Effector CD4-positive, alpha-beta T cell (primary cell): ENCODE measurements at regions not wholly inside any gene's neighbourhood (a gene's known extent, or its start where the extent isn't known, plus 50 kb on each side); places are given as distances from the start of the nearest gene placed in this dataset.

ENCODE experiments used
- DNase-seq: peaks from one replicate; pipeline ENCODE4 v3.0.0-alpha.2; 2020

DNA sequence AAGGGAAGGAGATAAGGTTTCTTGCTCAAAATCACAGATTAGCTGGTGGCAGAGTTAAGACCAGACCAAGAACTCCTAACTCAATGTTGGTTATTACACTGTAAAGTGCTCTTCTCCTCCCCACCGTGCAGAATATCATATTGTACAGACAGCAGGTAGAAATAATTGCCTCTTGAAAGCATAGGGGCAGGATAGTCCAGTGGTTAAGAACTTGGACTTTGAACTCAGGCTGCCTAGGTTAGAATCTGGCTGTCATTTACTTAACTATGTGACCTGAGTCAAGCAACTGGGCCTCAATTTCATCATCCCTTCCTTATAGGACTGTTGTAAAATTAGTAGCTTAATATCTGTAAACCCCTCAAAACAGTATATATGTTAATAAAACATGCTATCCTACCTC is 114.9 kb upstream of the HIVEP3 start:
- DNase-seq = no peak

DNA sequence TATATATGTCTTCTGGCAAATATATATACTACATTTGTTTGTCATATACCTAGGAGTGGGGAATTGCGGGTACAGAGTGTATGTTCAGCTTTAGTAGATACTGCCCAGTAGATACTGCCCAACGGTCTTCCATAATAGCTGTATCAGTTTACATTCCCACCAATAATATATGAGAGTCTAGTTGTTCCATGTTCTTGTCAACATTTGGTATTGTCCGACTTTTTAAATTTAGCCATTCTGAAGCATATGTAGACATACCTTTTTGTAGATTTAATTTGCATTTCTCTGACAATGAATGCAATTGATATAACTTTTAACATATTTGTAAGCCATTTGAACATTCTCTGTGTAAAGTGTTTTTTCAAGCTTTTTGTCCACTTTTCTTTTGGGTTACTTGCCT is 99.0 kb upstream of the HIVEP3 start:
- DNase-seq = no peak

DNA sequence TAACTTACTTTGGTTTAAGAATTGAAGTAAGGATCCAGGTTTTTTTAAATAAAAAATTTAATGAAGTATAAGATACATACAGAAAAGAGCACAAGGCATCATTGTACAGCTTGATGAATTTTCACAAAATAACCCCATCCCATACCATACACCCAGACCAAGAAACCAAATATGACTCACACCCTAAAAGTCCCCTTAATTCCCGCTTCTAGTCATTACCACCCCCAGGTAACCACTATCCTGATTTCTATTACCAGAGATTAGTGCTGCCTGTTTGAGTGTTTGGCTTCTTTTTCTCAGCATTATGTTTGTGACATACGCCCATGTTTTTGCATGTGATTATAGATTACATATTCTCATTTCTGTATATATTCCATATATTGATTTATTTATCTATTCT is 98.5 kb upstream of the HIVEP3 start:
- DNase-seq = no peak

DNA sequence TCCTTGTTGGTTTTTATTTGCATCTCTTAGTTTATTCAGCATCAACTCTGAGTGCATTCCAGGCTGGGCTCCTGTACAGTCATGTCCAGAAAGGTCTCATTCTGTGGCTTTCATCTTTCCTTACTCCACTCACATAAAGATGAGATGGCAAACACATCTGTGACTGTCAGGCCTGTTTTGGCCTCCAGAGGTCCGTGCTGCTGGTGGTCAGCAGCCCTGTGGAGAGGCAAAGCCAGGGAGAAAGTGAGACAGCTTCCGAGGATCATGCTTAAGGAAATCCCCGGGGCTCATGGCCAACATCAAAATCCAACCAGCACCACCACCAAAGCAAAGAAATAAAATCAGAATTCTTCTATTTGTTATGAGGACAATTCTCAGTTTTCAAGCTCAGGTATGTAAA is 96.1 kb upstream of the HIVEP3 start:
- no peak for DNase-seq

GRCh38 chr1:42013881-42014470 is 95.3 kb upstream of the HIVEP3 start:
- DNase-seq = no peak

DNA sequence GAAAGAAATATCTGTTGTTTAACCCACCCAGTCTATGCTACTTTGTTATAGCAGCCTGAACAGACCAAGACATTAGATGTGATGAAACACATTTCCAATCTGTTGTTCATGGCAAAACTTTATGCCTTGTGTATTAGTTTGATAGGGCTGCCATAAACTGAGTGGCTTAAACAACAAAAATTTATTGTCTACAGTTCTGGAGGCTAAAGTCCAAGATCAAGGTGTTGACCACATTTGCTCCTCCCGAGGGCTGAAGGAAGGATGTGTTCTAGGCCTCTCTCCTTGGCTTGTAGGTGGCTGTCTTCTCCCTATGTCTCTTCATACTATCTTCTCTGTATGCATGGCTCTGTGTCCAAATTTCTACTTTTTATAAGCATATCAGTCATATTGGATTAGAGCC is 94.1 kb upstream of the HIVEP3 start:
- DNase-seq = no peak

DNA sequence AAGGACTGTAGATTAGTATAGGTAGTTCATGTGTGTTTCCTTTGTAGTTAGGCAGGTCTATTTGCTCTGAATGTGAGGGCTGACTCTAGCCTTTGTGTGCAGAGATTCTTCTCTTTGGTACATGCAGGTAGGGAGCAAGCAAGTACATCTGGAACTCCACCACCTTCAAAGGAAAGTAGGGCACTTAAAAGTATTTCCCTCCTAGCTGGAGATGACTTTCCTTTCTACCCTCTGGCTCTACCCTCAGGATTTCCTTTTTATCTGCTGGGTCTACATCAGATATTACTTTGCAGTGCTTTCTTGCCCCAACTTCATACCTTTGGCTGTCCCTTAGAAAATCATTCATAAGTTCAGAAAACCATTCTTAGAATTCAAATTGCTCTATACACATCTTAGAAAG is 91.7 kb upstream of the HIVEP3 start:
- no peak for DNase-seq

GRCh38 chr1:42008264-42008663 is 89.5 kb upstream of the HIVEP3 start:
- no peak for DNase-seq

GRCh38 chr1:42006836-42007235 is 88.1 kb upstream of the HIVEP3 start:
- no peak for DNase-seq

DNA sequence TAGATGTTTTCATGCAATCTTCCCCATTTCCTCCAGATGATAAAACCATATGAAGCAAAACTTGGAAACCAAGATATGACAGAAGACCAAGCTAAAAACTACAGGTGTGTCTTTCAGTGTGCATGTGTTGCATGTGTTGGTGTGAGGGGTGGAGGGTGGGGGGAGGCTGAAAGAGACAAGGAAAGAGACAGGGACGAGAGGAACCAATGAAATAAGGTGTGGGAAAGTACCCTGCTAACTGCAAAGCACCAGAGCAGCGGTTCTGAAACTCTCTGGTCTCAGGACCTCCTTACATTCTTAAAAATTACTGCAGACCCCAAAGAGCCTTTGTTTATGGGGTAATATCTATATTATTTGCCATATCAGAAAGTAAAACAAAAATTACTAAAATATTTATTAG is 87.4 kb upstream of the HIVEP3 start:
- no peak for DNase-seq

DNA sequence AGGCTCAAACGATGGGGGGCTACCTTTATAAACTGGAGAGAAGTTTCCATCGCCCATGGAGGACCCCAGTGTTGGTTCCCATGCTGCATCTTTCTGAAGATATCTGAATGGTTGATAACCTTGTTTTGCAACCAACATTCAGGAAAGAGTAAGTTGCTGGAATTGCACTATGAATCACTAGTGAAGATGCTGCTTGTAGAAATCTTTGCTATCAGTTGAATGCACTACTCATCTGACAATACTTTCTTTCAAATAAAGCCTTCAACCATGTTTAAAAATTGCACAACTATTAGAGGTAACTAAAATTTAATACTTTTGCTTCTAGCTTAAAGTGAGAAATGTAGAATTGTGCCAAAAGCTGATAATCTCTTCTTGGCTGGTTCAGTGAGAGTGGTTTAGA is 86.8 kb upstream of the HIVEP3 start:
- DNase-seq = no peak

- DNase-seq = no peak
Observed at GRCh38 chr1:42004860-42005259, 86.1 kb upstream of the HIVEP3 start.

- DNase-seq = no peak
Observed at GRCh38 chr1:42004322-42004721, 85.6 kb upstream of the HIVEP3 start.

- DNase-seq = no peak
Observed at GRCh38 chr1:42003433-42003832, 84.7 kb upstream of the HIVEP3 start.

DNA sequence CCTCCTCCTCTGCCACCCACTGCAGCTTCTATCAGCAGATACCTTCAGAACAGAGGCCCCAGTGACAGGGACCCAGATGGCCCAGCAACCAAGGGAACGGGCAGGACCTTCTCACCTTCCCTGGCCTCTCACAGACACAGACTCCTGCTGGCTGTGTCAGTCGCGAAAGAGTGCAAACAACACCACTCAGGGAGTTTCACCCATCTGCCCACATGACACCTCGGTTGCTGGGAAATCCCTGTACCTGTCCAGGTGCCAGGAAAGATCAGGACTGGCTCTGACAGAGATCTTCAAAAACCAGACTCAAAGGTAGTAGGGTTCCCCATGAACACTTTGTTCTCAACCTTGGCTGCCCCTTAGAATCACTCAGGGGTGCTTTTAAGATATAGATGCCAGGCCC is 83.5 kb upstream of the HIVEP3 start:
- no peak for DNase-seq

DNA sequence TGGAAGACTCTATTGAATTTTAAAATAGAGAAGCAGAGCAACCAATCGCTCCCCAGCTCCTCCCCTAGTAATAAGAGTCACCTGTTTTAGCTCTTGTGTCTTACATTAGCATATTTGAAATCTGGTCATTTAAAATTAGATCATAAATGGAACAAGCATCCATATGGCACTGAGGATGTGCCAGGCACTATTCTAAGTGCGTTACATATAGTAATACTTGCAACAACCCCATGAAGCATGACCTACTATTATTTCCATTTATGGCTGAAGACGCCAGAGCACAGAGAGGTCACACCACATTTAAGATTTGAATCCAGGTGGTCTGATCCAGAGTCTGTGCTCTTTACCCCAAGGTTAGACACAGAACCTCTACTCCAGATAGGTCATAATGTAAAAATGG is 82.0 kb upstream of the HIVEP3 start:
- no peak for DNase-seq

GRCh38 chr1:41999884-42000283 is 81.2 kb upstream of the HIVEP3 start:
- no peak for DNase-seq

- no peak for DNase-seq
Observed at GRCh38 chr1:41998250-41998649, 79.5 kb upstream of the HIVEP3 start.

DNA sequence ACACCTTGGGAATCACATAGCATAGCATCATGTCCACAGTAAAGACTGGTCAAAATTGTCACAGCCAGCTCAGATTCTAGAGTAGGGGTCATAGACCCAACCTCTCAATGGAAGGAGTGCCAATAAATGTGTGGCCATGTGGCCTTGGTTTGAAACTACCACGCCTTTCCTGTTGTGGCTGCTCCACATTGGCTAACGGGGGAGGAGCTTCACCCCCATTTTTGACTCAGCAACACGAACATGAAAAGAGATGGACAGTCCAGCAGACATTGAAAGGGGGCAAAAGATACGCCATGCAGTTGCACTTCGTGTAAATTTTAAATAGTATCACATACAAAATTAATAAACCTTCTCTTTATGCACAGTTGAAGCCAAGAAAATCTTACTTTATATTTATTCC is 78.4 kb upstream of the HIVEP3 start:
- no peak for DNase-seq

GRCh38 chr1:41995441-41996130 is 76.9 kb upstream of the HIVEP3 start:
- no peak for DNase-seq

- DNase-seq = no peak
Observed at GRCh38 chr1:41994195-41994894, 75.6 kb upstream of the HIVEP3 start.

GRCh38 chr1:41983451-41983850 is 64.7 kb upstream of the HIVEP3 start:
- no peak for DNase-seq

DNA sequence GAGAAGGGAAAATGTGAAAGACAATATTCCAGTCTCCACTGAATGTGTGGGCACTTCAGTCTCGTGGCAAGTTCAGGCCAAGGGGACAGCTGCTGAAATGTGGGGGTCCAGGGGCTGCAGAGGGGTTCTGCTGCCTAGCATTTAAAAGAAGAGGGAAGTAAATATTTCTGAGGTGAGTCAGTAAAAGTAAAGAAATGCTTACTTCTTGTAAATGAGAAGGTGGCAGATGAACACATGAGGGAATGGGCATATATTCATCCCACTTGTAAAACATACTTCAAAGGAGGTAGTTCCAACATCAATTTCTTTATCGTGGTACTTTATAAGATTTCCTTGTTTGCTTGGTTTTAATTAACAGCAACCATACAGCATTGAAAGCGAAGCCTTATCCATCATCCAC is 63.1 kb upstream of the HIVEP3 start:
- DNase-seq = no peak

- DNase-seq = no peak
Observed at GRCh38 chr1:41980827-41981653, 62.3 kb upstream of the HIVEP3 start.
